ENCODE measurements at regions not wholly inside any gene's neighbourhood (a gene's known extent, or its start where the extent isn't known, plus 50 kb on each side); places are given as distances from the start of the nearest gene placed in this dataset.

GRCh38 chr1:164320790-164321731, 237.9 kb upstream of the PBX1 start:
- TF ChIP-seq CTCF (IDR thresholded peaks at IDR 0.05), result no peak
- TF ChIP-seq POLR2A (IDR thresholded peaks at IDR 0.05), result no peak
- TF ChIP-seq POLR2AphosphoS5 (IDR thresholded peaks at IDR 0.05), result no peak
